HEK293 (cell line): ENCODE measurements at regions not wholly inside any gene's neighbourhood (a gene's known extent, or its start where the extent isn't known, plus 50 kb on each side); places are given as distances from the start of the nearest gene placed in this dataset.

Experiments used
- CTCF ChIP-seq: fragments of 450-650 bp; formaldehyde crosslinking; IDR thresholded peaks from 2 replicates; pipeline ENCODE4 v1.5.1; 2016; ENCODE audit warnings: missing biosample characterization, missing genetic modification characterization
- PRDM6 ChIP-seq: fragments of 450-650 bp; formaldehyde crosslinking; IDR thresholded peaks from 2 replicates; pipeline ENCODE4 v1.5.1; 2017; ENCODE audit warnings: missing biosample characterization, missing genetic modification characterization
- REST ChIP-seq: fragments of 450-650 bp; formaldehyde crosslinking; IDR thresholded peaks from 2 replicates; pipeline ENCODE4 v1.5.1; 2016; ENCODE audit warnings: missing biosample characterization, missing genetic modification characterization
- YY1 ChIP-seq: fragments of 450-650 bp; formaldehyde crosslinking; IDR thresholded peaks from 2 replicates; pipeline ENCODE4 v1.5.1; 2018; ENCODE audit warnings: missing biosample characterization, missing genetic modification characterization
- ZNF398 ChIP-seq: fragments of 450-650 bp; formaldehyde crosslinking; IDR thresholded peaks from 2 replicates; pipeline ENCODE4 v1.5.1; 2017; ENCODE audit warnings: missing biosample characterization, missing genetic modification characterization
- ZNF449 ChIP-seq: fragments of 450-650 bp; formaldehyde crosslinking; IDR thresholded peaks from 2 replicates; pipeline ENCODE4 v1.5.1; 2017; ENCODE audit warnings: missing biosample characterization, mild to moderate bottlenecking, missing genetic modification characterization, moderate library complexity

GRCh38 chr16:66133643-66134338 is 232.7 kb upstream of the CDH5 start:
- no peak for TF ChIP-seq CTCF (tag by site-specific recombination)
- TF ChIP-seq REST (tag by site-specific recombination), result no peak
- no peak for TF ChIP-seq PRDM6 (tag by site-specific recombination)
- TF ChIP-seq YY1 (tag by site-specific recombination), result no peak
- TF ChIP-seq ZNF398 (tag by site-specific recombination), result no peak
- no peak for TF ChIP-seq ZNF449
